Fibroblast of skin of back (primary cell): ENCODE measurements at regions not wholly inside any gene's neighbourhood (a gene's known extent, or its start where the extent isn't known, plus 50 kb on each side); places are given as distances from the start of the nearest gene placed in this dataset.

ENCODE experiments used
- DNase-seq: peaks from one replicate; pipeline ENCODE4 v3.0.0-alpha.2; 2013

- no peak for DNase-seq
Observed at GRCh38 chr6:30806581-30807183, 62.3 kb upstream of the IER3 start.

- DNase-seq = no peak
Observed at GRCh38 chr6:30804333-30804732, 60.0 kb upstream of the IER3 start.

GRCh38 chr6:30802731-30803130, 58.4 kb upstream of the IER3 start:
- no peak for DNase-seq

- no peak for DNase-seq
Observed at GRCh38 chr6:30801950-30802349, 57.6 kb upstream of the IER3 start.

- no peak for DNase-seq
Observed at GRCh38 chr6:30800871-30801270, 56.5 kb upstream of the IER3 start.

- DNase-seq = no peak
Observed at GRCh38 chr6:30799210-30799609, 54.9 kb upstream of the IER3 start.

GRCh38 chr6:30798494-30798893, 54.1 kb upstream of the IER3 start:
- no peak for DNase-seq

- DNase-seq = no peak
Observed at GRCh38 chr6:30795549-30796293, 51.4 kb upstream of the IER3 start.
